C4-2B (cell line): ENCODE measurements at regions not wholly inside any gene's neighbourhood (a gene's known extent, or its start where the extent isn't known, plus 50 kb on each side); places are given as distances from the start of the nearest gene placed in this dataset.

Experiments
- H3K27ac ChIP-seq: fragments of 450-650 bp; 2 replicates; pipeline ENCODE4 v1.5.1; 2017
- ZFX ChIP-seq: fragments of 450-650 bp; IDR thresholded peaks from 2 replicates; pipeline ENCODE4 v1.6.1; 2017
- TF ChIP-seq, protein P1 (sequence below): fragments of 450-650 bp; conservative IDR thresholded peaks from 2 replicates; pipeline ENCODE4 v1.5.1; 2017; ENCODE audit warnings: mild to moderate bottlenecking

- TF ChIP-seq, protein P1, sequence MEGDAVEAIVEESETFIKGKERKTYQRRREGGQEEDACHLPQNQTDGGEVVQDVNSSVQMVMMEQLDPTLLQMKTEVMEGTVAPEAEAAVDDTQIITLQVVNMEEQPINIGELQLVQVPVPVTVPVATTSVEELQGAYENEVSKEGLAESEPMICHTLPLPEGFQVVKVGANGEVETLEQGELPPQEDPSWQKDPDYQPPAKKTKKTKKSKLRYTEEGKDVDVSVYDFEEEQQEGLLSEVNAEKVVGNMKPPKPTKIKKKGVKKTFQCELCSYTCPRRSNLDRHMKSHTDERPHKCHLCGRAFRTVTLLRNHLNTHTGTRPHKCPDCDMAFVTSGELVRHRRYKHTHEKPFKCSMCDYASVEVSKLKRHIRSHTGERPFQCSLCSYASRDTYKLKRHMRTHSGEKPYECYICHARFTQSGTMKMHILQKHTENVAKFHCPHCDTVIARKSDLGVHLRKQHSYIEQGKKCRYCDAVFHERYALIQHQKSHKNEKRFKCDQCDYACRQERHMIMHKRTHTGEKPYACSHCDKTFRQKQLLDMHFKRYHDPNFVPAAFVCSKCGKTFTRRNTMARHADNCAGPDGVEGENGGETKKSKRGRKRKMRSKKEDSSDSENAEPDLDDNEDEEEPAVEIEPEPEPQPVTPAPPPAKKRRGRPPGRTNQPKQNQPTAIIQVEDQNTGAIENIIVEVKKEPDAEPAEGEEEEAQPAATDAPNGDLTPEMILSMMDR, result no peak
- TF ChIP-seq ZFX, result no peak
- no peak overlapping the region for H3K27ac ChIP-seq
Observed at GRCh38 chr3:40869013-40869412, 330.3 kb upstream of the CTNNB1 start.

GRCh38 chr3:40869939-40870338 lies 329.4 kb upstream of the CTNNB1 start:
- no peak overlapping the region for H3K27ac ChIP-seq
- TF ChIP-seq, protein P1, result no peak; the same call in 1 of the 2 replicates
- no peak for TF ChIP-seq ZFX

- TF ChIP-seq ZFX, result no peak
- TF ChIP-seq, protein P1, result no peak
Observed at GRCh38 chr3:40871394-40871793, 327.9 kb upstream of the CTNNB1 start.

GRCh38 chr3:40872258-40872920 lies 326.9 kb upstream of the CTNNB1 start:
- H3K27ac ChIP-seq, result no peak overlapping the region
- TF ChIP-seq ZFX, result no peak
- TF ChIP-seq, protein P1, result no peak

More at GRCh38 chr3:40871394-40871793, 327.9 kb upstream of the CTNNB1 start:
- no peak overlapping the region for H3K27ac ChIP-seq

DNA sequence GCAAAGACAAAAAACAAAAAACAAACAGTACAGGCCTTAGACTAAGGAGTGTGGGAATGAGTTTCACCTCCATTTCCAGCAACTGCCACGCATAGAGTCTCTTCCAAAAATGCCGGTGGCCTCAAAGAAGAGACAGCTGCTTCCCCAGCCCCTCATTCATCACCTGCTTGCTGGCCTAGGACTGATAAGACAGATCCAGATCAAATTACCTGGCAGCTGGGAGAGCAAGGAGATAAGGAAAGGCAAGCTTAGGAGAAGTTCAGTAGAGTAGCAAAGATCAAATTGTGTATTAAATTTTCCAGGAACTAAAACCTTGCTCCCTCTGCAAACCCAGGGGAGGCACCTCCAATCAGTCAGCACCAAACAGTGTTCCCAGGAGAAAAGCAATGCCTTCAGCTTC lies 325.8 kb upstream of the CTNNB1 start:
- no peak overlapping the region for H3K27ac ChIP-seq
- TF ChIP-seq ZFX, result no peak
- TF ChIP-seq, protein P1, result no peak

GRCh38 chr3:40873934-40874699 lies 325.2 kb upstream of the CTNNB1 start:
- no peak overlapping the region for H3K27ac ChIP-seq
- TF ChIP-seq, protein P1, result no peak
- TF ChIP-seq ZFX, result no peak

DNA sequence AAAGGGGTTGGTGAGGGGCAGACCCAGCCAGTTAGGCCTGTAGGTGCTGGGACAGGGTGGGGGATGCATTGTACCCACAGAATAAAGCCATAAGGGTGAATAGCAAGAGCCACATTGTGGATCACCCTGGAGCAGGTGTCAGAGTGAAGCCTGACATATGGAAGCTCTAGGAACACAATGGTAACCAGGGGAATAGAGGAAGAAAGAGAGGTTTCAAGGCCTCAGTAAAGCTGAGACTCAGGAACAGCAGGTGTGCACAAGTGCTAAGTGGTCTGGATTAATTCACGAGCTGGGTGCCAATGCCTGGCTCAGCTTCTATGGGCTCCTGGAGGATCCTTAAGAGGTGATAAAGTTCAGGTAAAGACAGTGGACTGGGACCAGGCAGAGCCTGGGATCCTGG lies 323.7 kb upstream of the CTNNB1 start:
- no peak for TF ChIP-seq ZFX
- TF ChIP-seq, protein P1, result no peak
- H3K27ac ChIP-seq, result peak overlapping the region; percentile 75
